GM19025 (cell line): ENCODE measurements at regions not wholly inside any gene's neighbourhood (a gene's known extent, or its start where the extent isn't known, plus 50 kb on each side); places are given as distances from the start of the nearest gene placed in this dataset.

Experiments used
- ATAC-seq: cut with Tn5 transposase; IDR thresholded peaks from one replicate; pipeline ENCODE4 v1.9.1; 2021; ENCODE audit warnings: mild to moderate bottlenecking, low read depth, moderate library complexity; ENCODE audit not compliant: unreplicated experiment

GRCh38 chr3:111311126-111311525, 230.9 kb upstream of the CD96 start:
- ATAC-seq: no peak

- ATAC-seq: peak; percentile 78
Observed at GRCh38 chr3:111311709-111312235, 230.2 kb upstream of the CD96 start.

- ATAC-seq: no peak
Observed at GRCh38 chr3:111314181-111314873, 227.7 kb upstream of the CD96 start.

GRCh38 chr3:111314898-111315297, 227.1 kb upstream of the CD96 start:
- ATAC-seq: no peak

GRCh38 chr3:111315930-111316587, 225.9 kb upstream of the CD96 start:
- ATAC-seq: no peak

GRCh38 chr3:111318289-111318688, 223.7 kb upstream of the CD96 start:
- ATAC-seq: no peak

- no peak for ATAC-seq
Observed at GRCh38 chr3:111319598-111319997, 222.4 kb upstream of the CD96 start.

GRCh38 chr3:111321786-111322185, 220.2 kb upstream of the CD96 start:
- no peak for ATAC-seq

- no peak for ATAC-seq
Observed at GRCh38 chr3:111323019-111323418, 219.0 kb upstream of the CD96 start.

GRCh38 chr3:111324151-111324550, 217.8 kb upstream of the CD96 start:
- ATAC-seq: no peak

GRCh38 chr3:111324645-111325044, 217.4 kb upstream of the CD96 start:
- no peak for ATAC-seq

GRCh38 chr3:111325160-111325718, 216.8 kb upstream of the CD96 start:
- ATAC-seq: no peak

GRCh38 chr3:111326144-111326995, 215.6 kb upstream of the CD96 start:
- ATAC-seq: no peak

GRCh38 chr3:111331306-111331705, 210.7 kb upstream of the CD96 start:
- no peak for ATAC-seq

- no peak for ATAC-seq
Observed at GRCh38 chr3:111331912-111332311, 210.1 kb upstream of the CD96 start.

- no peak for ATAC-seq
Observed at GRCh38 chr3:111332488-111333080, 209.4 kb upstream of the CD96 start.

GRCh38 chr3:111333642-111334041, 208.4 kb upstream of the CD96 start:
- ATAC-seq: no peak

- ATAC-seq: peak; percentile 49
Observed at GRCh38 chr3:111335512-111336303, 206.3 kb upstream of the CD96 start.

GRCh38 chr3:111336511-111336910, 205.5 kb upstream of the CD96 start:
- ATAC-seq: no peak
